PC-3 (cell line): ENCODE measurements at regions not wholly inside any gene's neighbourhood (a gene's known extent, or its start where the extent isn't known, plus 50 kb on each side); places are given as distances from the start of the nearest gene placed in this dataset.

Experiments
- ATAC-seq: fragments of 200-7000 bp; cut with Tn5 transposase; 2 replicates; pipeline ENCODE4 v1.9.1; 2020; ENCODE audit warnings: mild to moderate bottlenecking, moderate library complexity
- BruUV-seq: library from RNA; stranded (reverse); fragments of 400-500 nt; replicated peaks from 2 replicates; lab custom pipeline; 2021; lab: Mats Ljungman, UMichigan
- CTCF ChIA-PET: fragments of 300-600 bp; sonication (Branson Sonifier 250); formaldehyde crosslinking; loops from one replicate; lab custom pipeline; 2022; ENCODE audit warnings: antibody characterized with exemption; lab: Charles Lee
- POLR2A ChIA-PET: fragments of 300-600 bp; sonication (Branson Sonifier 250); formaldehyde crosslinking; loops from one replicate; lab custom pipeline; 2022; ENCODE audit warnings: antibody characterized with exemption; ENCODE audit not compliant: unreplicated experiment; lab: Charles Lee
- DNase-seq: peaks from one replicate; pipeline ENCODE4 v3.0.0-alpha.2; 2015
- H2AFZ ChIP-seq: fragments of 300-600 bp; sonication (generic); 2 replicates; pipeline ENCODE4 v1.6.0; 2016; ENCODE audit warnings: antibody characterized with exemption, low read length
- H3F3A ChIP-seq: fragments of 300-600 bp; sonication (generic); one replicate; pipeline ENCODE4 v1.6.0; 2017; ENCODE audit warnings: antibody characterized with exemption, low read length, control low read depth, mild to moderate bottlenecking; ENCODE audit not compliant: unreplicated experiment
- H3K27ac ChIP-seq: fragments of 300-600 bp; sonication (generic); 2 replicates; pipeline ENCODE4 v1.5.1; 2016; ENCODE audit warnings: mild to moderate bottlenecking, low read length
- H3K27me3 ChIP-seq: fragments of 300-600 bp; sonication (generic); 2 replicates; pipeline ENCODE4 v1.6.1; 2016; ENCODE audit warnings: low read length, mixed read lengths
- H3K36me3 ChIP-seq: fragments of 300-600 bp; sonication (generic); 2 replicates; pipeline ENCODE4 v1.6.1; 2016; ENCODE audit warnings: low read depth, mixed run types, low read length, mixed read lengths
- H3K4me1 ChIP-seq: fragments of 300-600 bp; sonication (generic); 2 replicates; pipeline ENCODE4 v1.5.1; 2016; ENCODE audit warnings: low read length; ENCODE audit not compliant: insufficient read depth
- H3K4me2 ChIP-seq: fragments of 300-600 bp; sonication (generic); 2 replicates; pipeline ENCODE4 v1.6.0; 2016; ENCODE audit warnings: low read length
- H3K4me3 ChIP-seq: fragments of 300-600 bp; sonication (generic); 2 replicates; pipeline ENCODE4 v1.5.1; 2016; ENCODE audit warnings: mild to moderate bottlenecking, low read length, mixed read lengths
- H3K79me2 ChIP-seq: fragments of 300-600 bp; sonication (generic); 2 replicates; pipeline ENCODE4 v1.6.1; 2017; ENCODE audit warnings: low read length, mixed read lengths
- H3K9ac ChIP-seq: fragments of 300-600 bp; sonication (generic); 2 replicates; pipeline ENCODE4 v1.6.0; 2016; ENCODE audit warnings: mild to moderate bottlenecking, low read length
- H3K9me2 ChIP-seq: fragments of 300-600 bp; sonication (generic); replicated peaks from 2 replicates; pipeline ENCODE4 v1.6.1; 2016; ENCODE audit warnings: mixed run types, low read length, mixed read lengths
- H3K9me3 ChIP-seq: fragments of 300-600 bp; sonication (generic); 2 replicates; pipeline ENCODE4 v1.6.1; 2016; ENCODE audit warnings: low read length, mixed read lengths
- H4K20me1 ChIP-seq: fragments of 300-600 bp; sonication (generic); 2 replicates; pipeline ENCODE4 v1.6.1; 2016; ENCODE audit warnings: low read length, mixed read lengths
- CTCF ChIP-seq: fragments of 300-600 bp; sonication (generic); conservative IDR thresholded peaks from 2 replicates; pipeline ENCODE4 v1.5.1; 2017; ENCODE audit warnings: antibody characterized with exemption, low read depth, mild to moderate bottlenecking, low read length
- EZH2 ChIP-seq: fragments of 300-600 bp; sonication (generic); IDR thresholded peaks from one replicate; pipeline ENCODE4 v1.6.1; 2017; ENCODE audit warnings: antibody characterized with exemption, mild to moderate bottlenecking, low read length; ENCODE audit not compliant: unreplicated experiment
- EZH2phosphoT487 ChIP-seq: fragments of 300-600 bp; sonication (generic); IDR thresholded peaks from 2 replicates; pipeline ENCODE4 v1.6.1; 2018; ENCODE audit warnings: mild to moderate bottlenecking, antibody characterized with exemption, low read length, borderline replicate concordance
- intact Hi-C: fragments of 100-400 bp; cut with micrococcal nuclease; formaldehyde crosslinking; loops from 2 replicates; pipeline ENCODE4 v1.9.0; 2023

GRCh38 chr10:9868499-9868898 is 1149.2 kb upstream of the CELF2 start:
- POLR2A ChIA-PET = no interaction called here
- H3K9me3 ChIP-seq = no peaks in the 10 kb centered on the region
- no TSS peak for BruUV-seq

DNA sequence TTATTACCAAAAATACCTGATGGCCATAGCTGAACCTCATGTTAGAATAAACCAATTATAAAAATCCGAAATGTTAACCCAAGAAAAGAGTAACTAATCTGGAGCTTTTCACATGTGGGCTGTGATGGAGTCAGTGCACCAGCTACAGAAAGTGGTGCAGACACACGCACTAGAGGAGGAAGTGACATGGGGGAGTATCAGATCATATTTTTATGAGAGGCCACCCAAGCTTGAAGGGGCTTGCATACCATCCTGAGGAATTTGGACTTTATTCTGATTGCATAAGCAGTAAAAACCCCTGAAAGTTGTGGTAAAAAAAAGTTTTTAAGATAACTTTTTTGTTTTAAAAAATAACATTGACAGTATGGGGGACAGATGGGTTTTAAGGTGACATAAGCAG is 1148.5 kb upstream of the CELF2 start:
- no peaks in the 10 kb centered on the region for H3K79me2 ChIP-seq
- CTCF ChIA-PET = no interaction called here
- H3K9me2 ChIP-seq = no peaks in the 10 kb centered on the region
- H3K36me3 ChIP-seq = no peaks in the 10 kb centered on the region
- no peak overlapping the region for H3K9ac ChIP-seq
- intact Hi-C loops = no loop called here
- H2AFZ ChIP-seq = no peak overlapping the region
- no TSS peak for BruUV-seq
- H3K4me3 ChIP-seq = no peak overlapping the region
- TF ChIP-seq CTCF (no peak), EZH2 (no peak), EZH2phosphoT487 (no peak)
- no peak overlapping the region for H3K27ac ChIP-seq
- H3K9me3 ChIP-seq = no peaks in the 10 kb centered on the region
- H3F3A ChIP-seq = no peaks in the 10 kb centered on the region
- DNase-seq = no peak
- POLR2A ChIA-PET = no interaction called here
- no peaks in the 10 kb centered on the region for H3K27me3 ChIP-seq
- H4K20me1 ChIP-seq = no peaks in the 10 kb centered on the region
- no peak for ATAC-seq
- H3K4me2 ChIP-seq = no peak overlapping the region
- H3K4me1 ChIP-seq = no peaks in the 10 kb centered on the region

More at GRCh38 chr10:9868499-9868898, 1149.2 kb upstream of the CELF2 start:
- H3K9me2 ChIP-seq = no peaks in the 10 kb centered on the region
- H3K36me3 ChIP-seq = no peaks in the 10 kb centered on the region
- no peak overlapping the region for H3K27ac ChIP-seq
- no peaks in the 10 kb centered on the region for H4K20me1 ChIP-seq
- no peak overlapping the region for H3K4me3 ChIP-seq
- H3K4me2 ChIP-seq = no peak overlapping the region
- H3K79me2 ChIP-seq = no peaks in the 10 kb centered on the region
- no peak overlapping the region for H2AFZ ChIP-seq
- no peaks in the 10 kb centered on the region for H3F3A ChIP-seq
- no peak for DNase-seq
- no peak overlapping the region for H3K9ac ChIP-seq
- H3K4me1 ChIP-seq = no peaks in the 10 kb centered on the region
- TF ChIP-seq EZH2 (no peak), EZH2phosphoT487 (no peak), CTCF (no peak)
- no peaks in the 10 kb centered on the region for H3K27me3 ChIP-seq
- ATAC-seq = no peak
- CTCF ChIA-PET = no interaction called here
- intact Hi-C loops = no loop called here

DNA sequence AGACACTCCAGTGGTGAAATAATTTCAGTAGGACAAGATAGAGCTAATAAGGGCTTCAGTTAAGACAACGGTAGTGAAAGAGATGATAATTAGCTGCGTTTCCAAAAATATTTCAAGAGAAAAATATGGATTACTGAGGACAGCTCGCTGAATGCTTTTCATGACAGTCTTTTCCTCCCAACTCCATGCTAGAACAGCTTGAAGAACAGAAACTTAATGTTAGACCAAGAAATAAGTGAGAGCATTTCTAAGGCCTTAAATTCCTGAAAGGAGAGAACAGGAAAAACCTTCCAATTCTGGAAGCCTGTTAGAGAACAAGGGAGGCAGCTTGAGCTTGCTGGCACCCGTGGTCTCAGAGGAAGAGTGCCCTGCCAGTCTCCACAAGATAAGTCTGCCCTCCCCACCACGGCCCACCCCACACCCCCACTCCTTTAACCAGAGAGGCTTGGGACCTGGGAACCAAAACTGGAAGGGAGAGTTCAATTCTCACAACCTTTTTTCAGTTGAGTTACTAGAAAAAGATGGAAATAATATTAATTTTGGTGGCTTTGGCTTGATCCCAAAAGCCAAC is 1148.0 kb upstream of the CELF2 start:
- no peak overlapping the region for H3K27ac ChIP-seq
- H3K4me3 ChIP-seq = no peak overlapping the region
- no peaks in the 10 kb centered on the region for H3K27me3 ChIP-seq
- no peaks in the 10 kb centered on the region for H4K20me1 ChIP-seq
- no peak for TF ChIP-seq CTCF
- ATAC-seq (no peak), DNase-seq (no peak)
- intact Hi-C loops = no loop called here
- H3K36me3 ChIP-seq = no peaks in the 10 kb centered on the region
- no peak overlapping the region for H3K4me2 ChIP-seq
- H3K4me1 ChIP-seq = no peaks in the 10 kb centered on the region
- CTCF ChIA-PET = no interaction called here
- BruUV-seq = no TSS peak
- H3K79me2 ChIP-seq = no peaks in the 10 kb centered on the region
- H3F3A ChIP-seq = no peaks in the 10 kb centered on the region
- no peaks in the 10 kb centered on the region for H3K9me3 ChIP-seq
- no peak overlapping the region for H2AFZ ChIP-seq
- H3K9ac ChIP-seq = no peak overlapping the region
- POLR2A ChIA-PET = no interaction called here
- H3K9me2 ChIP-seq = no peaks in the 10 kb centered on the region
